Epidermal melanocyte (primary cell): ENCODE measurements at regions not wholly inside any gene's neighbourhood (a gene's known extent, or its start where the extent isn't known, plus 50 kb on each side); places are given as distances from the start of the nearest gene placed in this dataset.

ENCODE experiments used
- DNase-seq: peaks from one replicate; pipeline ENCODE4 v3.0.0; 2011; ENCODE audit warnings: low spot score; ENCODE audit not compliant: insufficient read length

DNA sequence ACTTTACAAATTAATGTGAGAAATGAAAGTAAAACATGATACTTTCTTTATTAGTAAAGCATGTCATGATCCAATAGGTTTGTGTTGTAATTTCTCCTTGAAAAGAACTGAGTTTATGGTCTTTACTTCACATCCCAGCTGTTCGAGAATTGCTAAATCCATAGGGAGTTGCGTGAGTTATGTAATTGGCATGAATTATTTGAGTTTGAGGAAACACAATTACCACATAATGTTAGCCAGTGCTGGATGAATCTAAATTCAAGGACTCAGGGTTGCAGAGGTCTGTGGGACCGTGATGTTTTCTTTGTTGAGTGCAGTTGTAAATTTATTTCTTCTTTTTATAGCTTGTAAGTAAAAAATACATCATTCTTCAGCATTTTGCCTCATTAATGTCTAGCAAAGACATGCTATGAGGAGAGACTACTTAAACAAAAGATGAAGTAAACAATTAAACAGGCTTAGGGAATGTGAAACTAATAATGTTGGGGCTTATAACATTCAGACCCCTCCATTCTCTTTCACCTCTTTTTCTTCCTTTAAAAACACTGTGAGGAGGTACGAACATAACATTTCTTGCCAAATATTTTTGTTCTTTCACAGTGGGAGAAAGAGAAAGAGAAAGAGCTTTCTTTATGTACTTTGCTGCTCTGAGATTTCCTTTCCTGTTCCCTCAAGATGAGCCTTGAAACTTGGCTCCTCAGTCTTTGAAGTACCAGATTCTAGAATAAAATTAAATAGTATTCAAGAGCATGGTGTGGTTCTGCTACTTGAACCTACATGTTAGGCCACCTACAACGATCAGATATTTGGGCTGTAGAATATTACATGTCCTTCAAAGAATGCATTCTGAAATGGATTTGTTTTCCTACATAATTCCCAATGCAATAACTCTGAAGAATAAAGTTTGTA, 159.6 kb upstream of the ANK2 start:
- no peak for DNase-seq

DNA sequence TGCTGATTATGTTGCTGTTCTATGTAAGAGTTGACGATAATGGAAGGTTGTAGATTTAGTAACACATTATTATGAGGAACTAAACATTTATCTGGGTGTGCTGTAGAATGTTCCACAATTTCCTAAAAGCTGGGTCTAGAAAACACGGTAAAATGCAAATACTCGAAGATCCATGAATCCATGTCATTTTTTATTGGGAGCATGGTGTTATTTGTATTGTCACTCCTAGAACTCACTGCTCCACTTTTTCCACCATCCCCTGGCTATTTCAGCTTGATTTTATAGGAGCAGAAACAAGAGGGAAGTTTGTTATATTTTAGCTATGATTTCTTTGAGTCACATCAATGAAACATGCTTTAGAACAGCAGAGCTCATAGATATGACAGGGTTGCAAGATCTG, 155.0 kb upstream of the ANK2 start:
- no peak for DNase-seq

DNA sequence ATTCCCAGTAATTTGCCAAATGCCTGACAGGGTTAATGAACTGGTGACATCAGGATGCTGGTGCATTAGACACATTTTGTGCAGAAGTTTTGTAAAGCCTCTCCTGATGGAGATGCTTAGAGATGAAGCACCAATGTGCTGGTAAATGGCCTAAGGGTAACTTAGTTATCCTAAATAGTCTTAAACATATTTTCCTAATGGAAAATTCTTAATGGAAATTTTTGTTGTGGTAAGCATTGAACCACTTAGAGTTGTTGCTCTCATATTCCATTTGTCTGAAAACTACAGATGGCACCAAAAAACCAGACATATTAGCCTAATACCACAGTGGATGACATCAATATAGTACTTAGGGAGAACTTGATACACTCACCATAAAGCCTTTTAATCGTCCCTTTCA, 154.5 kb upstream of the ANK2 start:
- no peak for DNase-seq

DNA sequence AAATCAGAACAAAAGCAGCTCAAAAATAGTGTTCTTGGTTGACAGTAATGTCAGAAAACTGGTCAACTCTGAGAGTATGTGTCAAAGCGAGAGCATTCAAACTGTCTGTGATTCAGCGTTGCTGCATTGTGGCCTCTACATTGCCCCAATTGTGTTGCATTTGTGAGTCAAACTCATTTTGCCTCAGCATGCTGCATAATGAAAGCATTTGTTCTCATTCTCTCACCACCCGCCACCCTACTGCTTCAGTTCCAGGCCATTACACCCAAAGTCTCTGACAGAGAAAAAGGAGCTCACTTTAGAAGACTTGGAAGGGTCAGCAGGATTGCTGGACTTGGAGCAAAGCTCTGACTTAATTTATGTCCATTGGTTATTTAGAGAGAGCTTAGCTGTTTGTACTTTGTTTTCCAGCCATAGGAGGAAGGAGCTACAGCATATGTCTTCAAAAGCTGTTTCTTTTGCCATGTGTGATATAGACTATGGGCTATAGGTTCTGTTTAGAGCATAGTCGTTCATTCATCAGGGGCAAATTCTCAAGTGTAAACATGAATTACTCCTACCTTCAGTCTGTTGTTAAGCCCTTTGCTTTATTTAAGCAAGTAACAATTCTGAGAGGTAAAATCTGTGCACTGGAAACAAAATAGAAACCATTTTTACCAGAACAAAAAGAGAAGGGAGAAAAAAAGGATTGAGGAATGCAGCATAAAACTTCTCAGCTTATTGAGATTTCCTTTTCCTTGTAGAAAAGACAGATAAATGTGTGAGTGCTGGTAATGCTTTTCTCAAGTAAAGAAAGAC, 153.4 kb upstream of the ANK2 start:
- DNase-seq, result no peak

DNA sequence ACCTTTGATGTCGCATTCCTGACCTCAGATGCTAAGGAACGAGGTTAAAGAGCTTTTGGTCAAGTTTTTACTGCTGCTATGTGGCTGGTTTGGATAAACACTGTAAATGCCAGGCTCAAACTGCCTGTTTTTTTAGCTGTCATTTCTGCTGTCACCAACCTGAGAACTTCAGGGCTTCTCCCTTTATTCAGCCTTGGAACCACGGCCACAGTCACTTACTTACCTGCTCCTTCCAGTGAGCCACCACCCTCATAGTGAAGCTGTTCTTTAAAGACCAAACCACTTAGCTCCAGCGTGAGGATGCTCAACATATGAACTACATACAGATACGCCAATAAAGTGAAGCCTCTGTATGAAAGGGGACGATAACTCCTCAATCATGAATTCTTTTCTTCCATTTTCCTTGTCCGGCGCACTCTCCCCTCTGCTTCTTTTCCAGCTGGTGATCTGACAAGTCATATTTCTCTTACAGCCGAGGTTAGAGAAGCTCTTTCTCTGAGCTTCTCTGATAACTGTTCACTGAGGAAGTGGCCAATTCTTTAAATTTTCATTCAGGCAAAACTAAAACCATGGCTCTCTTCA, 152.8 kb upstream of the ANK2 start:
- no peak for DNase-seq

DNA sequence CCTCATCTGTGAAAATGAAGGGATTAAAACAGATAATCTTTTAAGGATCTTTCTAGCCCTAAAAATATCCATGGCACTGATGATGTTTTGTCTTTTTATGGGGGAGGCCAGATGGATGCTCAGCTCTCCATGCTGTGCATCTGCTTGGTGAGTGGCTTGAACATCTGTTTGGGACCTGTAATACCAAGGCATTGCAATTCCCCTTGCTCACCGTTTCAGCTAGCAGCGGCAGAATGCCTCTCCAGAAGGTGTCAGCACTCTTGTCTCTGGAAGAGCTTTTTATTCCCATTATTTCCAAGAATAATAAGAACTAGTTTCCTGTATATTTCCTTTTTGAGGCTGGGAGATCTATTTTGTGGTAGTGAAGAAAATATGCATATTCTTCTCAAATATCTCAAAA, 151.9 kb upstream of the ANK2 start:
- DNase-seq, result no peak

DNA sequence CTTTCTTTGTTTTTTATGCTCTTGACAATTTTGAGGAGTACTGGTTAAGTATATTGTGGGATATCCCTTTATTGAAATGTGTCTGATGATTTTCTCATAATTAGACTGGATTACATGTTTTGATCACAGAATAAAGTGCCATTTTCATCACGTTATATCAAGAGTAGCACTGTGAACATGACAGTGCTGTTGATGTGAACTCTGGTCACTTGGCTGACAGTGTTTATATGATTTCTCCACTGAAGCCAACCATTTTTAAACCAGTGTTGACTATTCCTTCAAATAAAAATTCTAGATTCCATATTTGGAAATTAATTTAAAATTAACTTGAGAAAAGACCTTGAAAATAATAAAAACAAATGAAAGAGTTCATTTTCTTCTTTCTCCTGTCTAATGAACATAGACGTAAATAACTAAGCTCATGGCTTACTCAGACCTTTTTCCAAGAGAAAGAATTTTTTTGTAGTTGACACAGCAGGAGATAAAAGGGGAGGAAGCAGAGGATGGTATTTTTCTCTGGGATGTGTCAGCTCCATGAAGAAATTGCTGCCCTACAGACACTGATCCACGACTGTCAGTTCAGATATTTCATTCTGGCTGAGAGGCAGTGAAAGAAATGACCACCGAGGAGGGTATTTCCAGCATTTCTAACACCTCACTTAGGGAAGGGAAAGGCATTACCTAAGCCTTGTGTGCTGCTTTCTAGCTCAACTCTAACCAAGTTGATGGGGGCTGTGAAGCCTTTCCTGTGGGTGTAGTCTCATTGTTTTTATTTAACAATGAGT, 150.9 kb upstream of the ANK2 start:
- DNase-seq, result no peak

DNA sequence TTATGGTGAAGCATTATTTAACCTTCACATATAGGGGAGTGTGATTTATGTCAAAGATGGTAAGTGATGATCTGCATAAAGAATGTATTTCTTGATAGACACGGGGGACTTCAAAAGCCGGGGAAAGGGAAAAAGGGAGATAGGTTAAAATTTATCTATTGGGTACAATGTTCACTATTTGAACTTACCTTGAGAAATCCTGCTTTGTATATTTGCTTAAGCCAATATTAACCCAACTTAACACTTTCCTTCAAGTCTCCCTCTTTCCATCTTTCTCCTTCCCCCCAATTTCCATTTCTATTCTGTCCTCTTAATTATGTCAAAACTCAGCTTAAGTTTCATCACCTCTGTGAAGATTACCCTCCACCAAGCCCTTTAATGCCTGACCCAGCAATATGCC, 149.0 kb upstream of the ANK2 start:
- DNase-seq, result no peak

DNA sequence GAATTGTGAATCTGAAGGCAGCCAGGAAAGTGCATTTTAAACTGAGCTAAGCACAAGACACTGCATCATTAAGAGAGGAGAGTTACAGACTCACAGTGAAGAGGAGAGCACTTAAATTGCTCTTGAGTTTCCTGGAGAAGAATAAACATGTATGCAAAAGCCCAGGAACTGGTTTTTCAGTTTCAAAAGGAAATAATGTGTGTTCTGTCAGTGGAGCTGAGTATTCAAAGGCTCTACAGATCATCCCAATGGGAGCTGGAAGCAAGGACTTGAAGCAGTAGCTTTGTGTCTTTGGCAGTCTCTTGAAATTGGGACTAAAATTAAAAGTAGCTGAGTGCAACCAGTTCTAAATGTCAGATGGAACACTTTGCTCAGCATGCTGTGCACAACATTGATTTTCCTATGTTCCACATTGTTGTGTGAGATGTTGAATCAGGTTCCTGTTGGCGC, 147.5 kb upstream of the ANK2 start:
- DNase-seq, result no peak

DNA sequence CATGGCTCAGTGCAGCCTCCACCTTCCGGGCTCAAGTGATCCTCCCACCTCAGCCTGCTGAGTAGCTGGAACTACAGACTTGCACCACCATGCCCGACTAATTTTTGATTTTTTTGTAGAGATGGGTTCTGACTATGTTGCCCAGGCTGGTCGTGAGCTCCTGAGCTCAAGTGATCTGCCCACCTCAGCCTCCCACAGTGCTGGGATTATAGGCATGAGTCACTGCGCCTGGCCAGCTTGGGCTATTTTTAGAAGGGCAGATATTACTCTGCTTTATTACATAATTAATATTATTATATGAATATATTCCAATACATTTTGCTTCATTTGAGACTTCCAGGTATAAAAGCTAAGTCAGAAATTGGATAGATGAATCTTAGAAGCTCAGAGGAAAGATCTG, 143.7 kb upstream of the ANK2 start:
- DNase-seq, result no peak

DNA sequence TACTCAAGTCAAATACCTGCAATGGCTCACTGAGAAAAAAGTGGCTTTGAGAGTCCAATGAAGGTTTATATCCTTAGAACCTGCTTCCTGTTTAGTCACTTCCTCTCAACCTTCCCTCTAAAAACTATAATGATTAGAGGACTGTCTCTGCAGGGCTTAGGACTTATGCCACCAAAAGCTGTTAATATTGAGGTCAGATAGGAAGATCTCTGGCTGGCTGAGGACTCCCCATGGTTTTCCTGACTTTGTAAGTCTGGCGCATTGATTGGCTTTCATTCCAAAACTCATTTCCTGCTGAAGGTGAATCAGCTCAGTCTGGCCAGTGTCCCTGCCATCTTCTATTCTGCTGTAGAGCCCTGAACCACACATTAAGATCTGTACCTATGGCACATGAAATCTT, 140.9 kb upstream of the ANK2 start:
- DNase-seq, result no peak

DNA sequence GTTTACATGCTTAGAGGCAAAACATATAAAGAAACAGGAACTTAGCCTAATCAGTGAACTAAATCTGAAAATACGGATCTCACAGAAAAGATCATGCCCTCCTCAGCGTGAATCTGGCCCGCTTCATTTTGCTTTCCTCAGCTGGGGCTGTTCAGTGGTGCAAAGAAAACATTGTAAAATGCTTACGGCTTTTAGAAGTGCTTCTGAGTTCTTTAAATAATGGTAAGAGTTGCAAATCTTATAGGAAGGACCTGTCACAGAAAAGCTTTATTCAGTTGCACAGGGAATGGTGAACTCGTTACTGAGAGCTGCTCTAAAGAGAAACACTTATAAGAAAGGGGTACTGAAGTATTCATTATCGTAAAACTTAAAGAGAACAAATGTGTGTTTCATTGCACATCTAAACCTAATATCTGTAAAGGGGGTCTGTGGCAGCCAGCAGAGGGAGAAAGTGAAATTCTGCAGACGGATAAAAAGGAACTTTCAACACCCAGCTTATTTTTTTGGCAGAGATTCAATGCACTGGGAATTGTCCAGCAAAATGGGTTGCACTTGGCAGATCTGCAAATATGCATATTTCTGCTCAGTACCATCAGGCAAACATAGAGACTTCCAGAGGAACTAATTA, 139.2 kb upstream of the ANK2 start:
- peak; percentile 39 for DNase-seq

DNA sequence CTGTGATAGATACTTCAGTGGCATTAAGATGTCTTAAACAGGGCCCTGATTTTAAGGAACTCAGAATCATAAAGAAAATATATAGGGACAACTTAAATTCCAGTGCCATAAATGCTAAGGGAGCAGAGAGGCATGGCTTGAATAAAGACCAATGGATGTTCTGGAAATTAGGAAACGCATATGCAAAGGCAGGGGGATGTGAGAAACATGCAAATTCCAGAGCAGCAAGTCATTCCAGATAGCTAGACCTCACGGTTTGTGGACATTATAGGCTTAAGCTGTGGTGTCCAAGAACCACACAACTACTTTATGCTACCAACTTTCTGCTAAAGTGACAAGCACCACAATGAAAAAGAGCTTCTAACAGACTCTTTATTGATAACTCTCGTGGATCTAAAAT, 132.6 kb upstream of the ANK2 start:
- DNase-seq, result no peak

DNA sequence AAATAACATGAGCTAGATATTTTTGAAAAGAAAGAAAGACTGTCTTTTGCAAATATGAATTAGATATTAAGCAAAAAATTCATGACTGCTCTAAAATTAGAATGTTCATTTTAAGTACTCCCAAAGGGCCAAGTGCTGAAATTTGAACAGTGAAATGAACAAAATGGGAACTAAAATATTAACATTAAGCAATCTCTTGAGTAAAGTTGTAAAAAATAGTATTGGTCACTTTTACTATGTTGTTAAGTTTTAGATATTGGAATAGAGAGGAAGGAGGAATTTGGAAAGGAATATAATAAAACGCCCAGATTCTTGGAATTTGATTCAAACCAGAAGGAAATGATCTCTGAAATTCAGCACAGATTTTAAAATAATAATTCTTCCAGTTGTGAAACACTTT, 125.9 kb upstream of the ANK2 start:
- no peak for DNase-seq

DNA sequence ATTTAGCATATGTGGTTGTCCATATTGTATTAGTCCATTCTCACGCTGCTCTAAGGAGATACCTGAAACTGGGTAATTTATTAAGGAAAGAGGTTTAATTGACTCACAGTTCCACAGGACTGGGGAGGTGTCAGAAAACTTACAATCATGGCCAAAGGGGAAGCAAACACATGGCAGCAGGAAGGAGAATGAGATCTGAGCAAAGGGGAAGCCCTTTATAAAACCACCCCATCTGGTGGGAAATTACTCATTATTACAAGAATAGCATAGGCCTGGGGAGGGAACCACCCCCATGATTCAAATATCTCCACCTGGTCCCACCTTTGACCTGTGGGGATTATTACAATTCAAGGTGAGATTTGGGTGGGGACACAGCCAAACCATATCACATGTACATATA, 122.6 kb upstream of the ANK2 start:
- no peak for DNase-seq

DNA sequence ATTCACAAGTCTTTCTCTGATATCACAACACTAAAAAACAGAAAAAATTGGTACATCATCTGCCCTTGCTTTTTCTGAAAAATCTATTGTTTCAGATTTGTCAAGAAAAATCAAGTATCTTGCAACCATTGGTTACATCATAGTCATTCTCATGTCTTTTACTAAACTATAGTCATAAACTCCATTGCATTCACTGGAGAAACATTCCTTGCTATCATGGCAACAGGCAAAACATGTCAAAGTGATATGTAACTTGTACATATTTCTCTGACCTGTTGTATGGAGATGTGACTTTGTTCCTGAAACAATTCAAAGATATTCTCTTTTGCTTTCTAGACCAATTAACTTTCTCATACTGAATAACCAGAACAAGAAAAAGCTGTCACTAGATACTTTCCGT, 121.9 kb upstream of the ANK2 start:
- no peak for DNase-seq

DNA sequence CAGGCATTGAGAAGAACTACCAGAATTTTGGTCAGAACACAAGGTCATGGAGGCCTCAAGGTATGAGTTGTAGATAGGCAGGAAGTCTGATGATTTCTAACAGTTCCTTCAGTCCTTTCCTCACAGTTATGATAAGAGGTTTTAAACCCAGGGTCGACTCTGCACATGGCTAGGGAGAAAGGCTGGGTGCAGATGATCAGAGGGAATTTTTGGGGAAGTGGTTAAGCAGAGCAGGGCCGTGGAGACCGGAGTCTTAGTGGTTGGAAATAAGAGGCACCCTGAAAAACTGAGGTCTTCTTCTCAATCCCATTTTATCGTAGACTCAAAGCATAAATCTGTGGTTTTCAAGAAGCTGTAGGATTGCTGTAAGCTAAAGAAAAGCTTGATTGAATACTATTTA, 118.5 kb upstream of the ANK2 start:
- no peak for DNase-seq

DNA sequence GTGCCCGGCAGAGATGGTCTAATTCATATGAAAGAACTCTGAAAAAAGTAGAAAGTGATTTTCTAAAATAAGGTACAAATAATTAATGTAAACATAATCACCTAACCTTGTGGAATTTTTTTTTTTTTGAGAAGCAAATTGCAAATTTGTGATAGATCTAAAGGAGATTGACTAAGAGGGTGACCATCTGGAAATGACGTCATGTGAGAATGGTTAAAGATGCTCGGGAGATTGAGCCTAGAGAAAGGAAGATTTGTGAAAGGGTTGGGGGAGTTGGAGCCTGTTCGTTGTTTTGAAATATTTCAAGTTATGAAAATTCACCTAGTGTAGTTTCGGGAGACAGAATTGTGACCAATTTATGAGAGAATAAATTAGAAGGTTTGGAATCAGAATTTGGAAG, 115.7 kb upstream of the ANK2 start:
- DNase-seq, result no peak

DNA sequence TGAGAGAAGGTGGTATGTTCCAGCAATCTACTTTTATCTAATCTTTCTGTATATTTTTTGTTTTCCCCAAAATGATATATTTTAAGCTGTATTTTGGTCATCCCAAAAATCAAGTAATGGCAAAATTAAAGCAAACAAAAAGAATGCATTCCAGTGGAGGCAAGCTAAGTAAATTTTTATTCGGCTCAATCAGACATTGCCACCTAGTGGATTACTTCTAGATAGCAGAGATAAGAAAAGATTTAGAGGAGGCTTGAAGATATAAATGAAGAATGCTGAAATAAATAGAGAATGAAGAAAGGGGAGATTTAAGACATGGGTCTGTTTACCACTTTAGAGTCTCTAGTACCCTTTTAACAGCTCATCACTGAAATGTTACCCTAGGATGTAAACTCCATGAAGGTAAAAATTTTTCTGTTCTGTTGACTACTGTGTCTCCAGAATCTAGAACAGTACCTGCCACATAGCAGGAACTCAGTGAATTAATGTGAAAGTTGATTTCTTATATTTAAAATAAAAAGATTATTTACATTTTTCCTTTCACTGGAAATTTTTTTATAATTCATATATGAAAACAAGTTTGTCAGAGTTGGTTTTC, 110.9 kb upstream of the ANK2 start:
- DNase-seq, result peak; percentile 41

DNA sequence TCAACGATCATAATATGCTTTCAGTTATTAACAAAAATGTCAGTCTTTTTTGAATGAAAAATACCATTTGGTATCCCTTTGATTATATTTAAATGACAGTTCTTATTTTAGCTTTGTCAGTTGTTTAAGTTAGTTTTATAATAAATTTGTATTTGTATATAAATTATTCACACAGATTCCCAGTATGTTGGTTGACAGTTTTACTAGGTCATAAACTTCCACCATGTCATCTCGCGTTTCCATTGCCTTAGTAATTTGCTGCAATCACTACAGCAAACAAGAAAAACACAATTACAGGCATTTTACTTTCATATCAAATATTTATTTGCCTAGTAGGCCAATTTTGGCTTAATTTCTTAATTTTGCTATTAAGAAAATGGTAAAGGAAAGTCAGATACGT, 109.6 kb upstream of the ANK2 start:
- no peak for DNase-seq

DNA sequence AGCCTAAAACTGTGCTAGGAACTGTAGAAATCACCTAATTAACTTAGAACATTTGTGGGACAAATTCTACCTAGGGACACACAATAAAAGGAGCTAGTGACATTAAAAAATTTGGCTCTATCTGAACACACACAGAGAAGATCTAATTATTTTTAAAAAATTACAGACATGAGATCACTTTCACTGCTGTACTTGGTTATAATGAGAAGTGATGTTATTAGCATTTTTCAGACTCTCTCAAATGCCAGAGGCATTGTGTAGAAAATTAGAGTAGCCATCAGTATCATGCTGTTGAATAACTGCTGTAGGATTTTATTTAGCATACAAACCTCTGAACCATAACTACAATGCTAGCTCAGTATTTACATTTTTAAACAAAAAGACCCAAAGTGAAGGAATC, 109.1 kb upstream of the ANK2 start:
- DNase-seq, result no peak
